Left ventricle myocardium inferior (tissue), 1 donor: ENCODE measurements at regions not wholly inside any gene's neighbourhood (a gene's known extent, or its start where the extent isn't known, plus 50 kb on each side); places are given as distances from the start of the nearest gene placed in this dataset.

Experiments
- DNase-seq: peaks from one replicate; pipeline ENCODE4 v3.0.0-alpha.2; 2020
- H3K27ac ChIP-seq: fragments of 200-600 bp; replicated peaks from 2 replicates; pipeline ENCODE4 v1.8.0; 2021
- H3K27me3 ChIP-seq: fragments of 200-600 bp; 2 replicates; pipeline ENCODE4 v1.8.0; 2021; ENCODE audit warnings: low read depth
- H3K36me3 ChIP-seq: fragments of 200-600 bp; 2 replicates; pipeline ENCODE4 v1.8.0; 2021
- H3K4me1 ChIP-seq: fragments of 200-600 bp; 2 replicates; pipeline ENCODE4 v1.8.0; 2021
- H3K4me3 ChIP-seq: fragments of 200-600 bp; 2 replicates; pipeline ENCODE4 v1.8.0; 2021; ENCODE audit warnings: mild to moderate bottlenecking, moderate library complexity
- H3K9me3 ChIP-seq: fragments of 200-600 bp; replicated peaks from 2 replicates; pipeline ENCODE4 v1.8.0; 2021
- intact Hi-C: fragments of 100-400 bp; cut with micrococcal nuclease; formaldehyde crosslinking; loops from one replicate; pipeline ENCODE4 v1.11.0; 2022
- TF ChIP-seq, protein P1 (sequence below): fragments of 200-600 bp; IDR thresholded peaks from 2 replicates; pipeline ENCODE4 v1.8.0; 2021; ENCODE audit warnings: antibody characterized with exemption, mild to moderate bottlenecking, borderline replicate concordance
- donor health status: DM: no; HTN: yes; CAD: no; lungs with severe emphysema.

DNA sequence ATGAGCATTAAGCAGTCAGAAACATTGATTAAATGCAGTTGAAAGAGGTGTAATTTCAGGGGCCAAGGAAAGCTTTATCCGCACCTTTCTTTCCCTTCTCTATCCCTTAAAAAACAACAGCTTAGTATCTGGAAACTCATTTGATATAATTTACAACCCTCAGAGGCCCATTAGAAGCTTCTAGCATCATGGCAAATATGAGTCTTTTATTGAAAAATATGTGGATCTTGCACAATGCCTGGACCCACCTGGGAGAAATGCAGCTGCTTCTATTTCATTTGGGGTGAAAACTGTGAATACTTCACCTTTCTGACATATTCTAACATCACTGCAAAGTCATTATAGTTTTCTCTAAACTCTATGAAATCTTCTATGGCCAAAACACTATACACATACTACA is 492.2 kb upstream of the PSMD7 start:
- Histone ChIP-seq H3K27me3 (no peaks in the 10 kb centered on the region), H3K4me1 (no peaks in the 10 kb centered on the region), H3K9me3 (no peaks in the 10 kb centered on the region), H3K4me3 (no peak overlapping the region), H3K27ac (no peak overlapping the region), H3K36me3 (no peaks in the 10 kb centered on the region)
- DNase-seq, result no peak
- intact Hi-C loops, result no loop called here
- TF ChIP-seq, protein P1, sequence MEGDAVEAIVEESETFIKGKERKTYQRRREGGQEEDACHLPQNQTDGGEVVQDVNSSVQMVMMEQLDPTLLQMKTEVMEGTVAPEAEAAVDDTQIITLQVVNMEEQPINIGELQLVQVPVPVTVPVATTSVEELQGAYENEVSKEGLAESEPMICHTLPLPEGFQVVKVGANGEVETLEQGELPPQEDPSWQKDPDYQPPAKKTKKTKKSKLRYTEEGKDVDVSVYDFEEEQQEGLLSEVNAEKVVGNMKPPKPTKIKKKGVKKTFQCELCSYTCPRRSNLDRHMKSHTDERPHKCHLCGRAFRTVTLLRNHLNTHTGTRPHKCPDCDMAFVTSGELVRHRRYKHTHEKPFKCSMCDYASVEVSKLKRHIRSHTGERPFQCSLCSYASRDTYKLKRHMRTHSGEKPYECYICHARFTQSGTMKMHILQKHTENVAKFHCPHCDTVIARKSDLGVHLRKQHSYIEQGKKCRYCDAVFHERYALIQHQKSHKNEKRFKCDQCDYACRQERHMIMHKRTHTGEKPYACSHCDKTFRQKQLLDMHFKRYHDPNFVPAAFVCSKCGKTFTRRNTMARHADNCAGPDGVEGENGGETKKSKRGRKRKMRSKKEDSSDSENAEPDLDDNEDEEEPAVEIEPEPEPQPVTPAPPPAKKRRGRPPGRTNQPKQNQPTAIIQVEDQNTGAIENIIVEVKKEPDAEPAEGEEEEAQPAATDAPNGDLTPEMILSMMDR, result no peak

DNA sequence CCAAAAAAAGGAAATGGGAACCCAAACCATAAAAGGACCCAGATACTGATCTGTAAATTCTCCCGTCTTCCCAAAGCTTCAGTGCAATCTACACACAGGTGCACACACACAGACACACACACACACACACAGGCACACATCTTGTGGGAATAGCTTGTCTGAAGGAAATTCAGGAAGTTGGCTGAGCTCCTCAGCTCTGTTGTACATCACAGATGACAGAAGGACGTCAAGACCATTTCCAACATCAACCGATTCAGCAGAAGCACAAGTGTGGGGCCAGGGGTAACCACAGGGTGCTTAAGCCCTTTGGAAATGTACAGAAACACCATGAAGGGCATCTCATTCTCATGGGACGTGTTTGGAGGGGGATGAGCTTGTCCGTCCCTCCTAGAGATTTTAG is 498.1 kb upstream of the PSMD7 start:
- TF ChIP-seq, protein P1, result no peak
- Histone ChIP-seq H3K4me3 (no peak overlapping the region), H3K27me3 (no peaks in the 10 kb centered on the region), H3K36me3 (no peaks in the 10 kb centered on the region), H3K9me3 (no peaks in the 10 kb centered on the region), H3K27ac (no peak overlapping the region), H3K4me1 (peaks cover 19% of the 10 kb centered on the region)
- no peak for DNase-seq
- intact Hi-C loops, result no loop called here

DNA sequence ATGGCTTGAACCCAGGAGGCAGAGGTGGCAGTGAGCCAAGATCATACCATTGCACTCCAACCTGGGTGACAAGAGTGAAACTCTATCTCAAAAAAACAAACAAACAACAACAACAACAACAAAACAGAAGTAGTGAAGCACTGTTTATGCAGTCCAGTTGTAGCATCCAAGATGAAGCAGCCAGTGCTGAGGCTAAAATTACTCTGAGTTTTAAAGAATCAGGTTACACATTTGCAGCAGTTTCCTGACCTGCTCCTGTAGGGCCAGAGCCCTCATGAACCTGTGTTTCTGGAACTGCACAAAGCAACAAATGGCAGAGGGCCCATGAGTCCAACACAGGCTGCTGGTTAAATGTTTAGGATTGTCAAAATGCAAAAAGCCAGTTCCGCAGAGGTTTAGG is 499.5 kb upstream of the PSMD7 start:
- H3K4me1 ChIP-seq, result peaks cover 19% of the 10 kb centered on the region
- intact Hi-C loops, result no loop called here

DNA sequence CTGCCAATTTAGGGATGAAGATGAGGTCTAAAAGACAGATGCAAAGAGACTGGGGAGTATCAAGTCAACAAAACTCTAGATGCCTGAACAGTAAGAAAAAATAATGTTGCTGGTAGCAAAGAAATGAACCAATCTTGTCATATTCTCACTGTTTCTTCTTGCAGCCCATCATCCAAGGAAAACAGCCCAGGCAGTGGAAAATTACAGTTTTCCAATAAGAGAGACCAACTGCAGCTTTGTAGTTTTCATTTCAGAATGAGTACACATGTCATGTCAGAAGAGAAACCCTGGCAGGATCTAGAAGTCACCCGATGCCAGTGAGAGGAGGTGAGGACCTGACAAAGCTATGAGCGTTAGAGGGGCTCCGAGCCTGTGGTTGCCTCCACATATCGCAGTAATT is 500.4 kb upstream of the PSMD7 start:
- no peaks in the 10 kb centered on the region for H3K9me3 ChIP-seq
- H3K4me1 ChIP-seq, result peaks cover 19% of the 10 kb centered on the region
- intact Hi-C loops, result no loop called here
- DNase-seq, result no peak
- no peak overlapping the region for H3K4me3 ChIP-seq
- H3K27me3 ChIP-seq, result no peaks in the 10 kb centered on the region
- no peaks in the 10 kb centered on the region for H3K36me3 ChIP-seq
- TF ChIP-seq, protein P1, result no peak
- peak overlapping the region; percentile 63 for H3K27ac ChIP-seq

More for the DNA sequence above, 499.5 kb upstream of the PSMD7 start:
- Histone ChIP-seq H3K27ac (no peak overlapping the region), H3K9me3 (no peaks in the 10 kb centered on the region), H3K36me3 (no peaks in the 10 kb centered on the region), H3K27me3 (no peaks in the 10 kb centered on the region), H3K4me3 (no peak overlapping the region)
- DNase-seq, result no peak
- TF ChIP-seq, protein P1, result no peak

DNA sequence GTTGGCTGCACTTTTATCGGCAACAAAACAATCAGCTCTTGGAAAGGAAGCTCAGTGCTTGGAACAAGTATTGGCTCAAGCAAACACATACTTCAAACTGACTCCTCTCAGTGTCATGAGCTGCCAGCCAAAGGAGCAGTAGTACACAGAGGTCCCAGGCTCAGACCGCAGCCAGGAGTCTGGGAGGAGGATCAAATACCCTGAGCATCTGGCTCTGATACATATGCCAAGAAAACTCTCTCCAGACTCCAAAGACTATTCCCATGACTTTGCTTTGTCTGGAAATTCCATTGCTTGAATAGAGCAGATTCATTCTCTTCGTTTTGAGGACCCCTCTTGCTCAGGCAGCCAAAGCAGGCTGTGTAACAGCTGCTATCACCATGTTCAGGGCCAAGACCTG is 501.6 kb upstream of the PSMD7 start:
- TF ChIP-seq, protein P1, result no peak
- intact Hi-C loops, result no loop called here
- Histone ChIP-seq H3K27ac (peak overlapping the region; percentile 63), H3K4me1 (peaks cover 19% of the 10 kb centered on the region), H3K9me3 (no peaks in the 10 kb centered on the region), H3K27me3 (no peaks in the 10 kb centered on the region), H3K4me3 (no peak overlapping the region), H3K36me3 (no peaks in the 10 kb centered on the region)
- peak; percentile 53 for DNase-seq
